ENCODE measurements at regions not wholly inside any gene's neighbourhood (a gene's known extent, or its start where the extent isn't known, plus 50 kb on each side); places are given as distances from the start of the nearest gene placed in this dataset.
"Not testable (repeated sequence)": the region's sequence is repeated elsewhere in the genome, so short reads cannot be mapped to it uniquely, and the experiment has no call there.

DNA sequence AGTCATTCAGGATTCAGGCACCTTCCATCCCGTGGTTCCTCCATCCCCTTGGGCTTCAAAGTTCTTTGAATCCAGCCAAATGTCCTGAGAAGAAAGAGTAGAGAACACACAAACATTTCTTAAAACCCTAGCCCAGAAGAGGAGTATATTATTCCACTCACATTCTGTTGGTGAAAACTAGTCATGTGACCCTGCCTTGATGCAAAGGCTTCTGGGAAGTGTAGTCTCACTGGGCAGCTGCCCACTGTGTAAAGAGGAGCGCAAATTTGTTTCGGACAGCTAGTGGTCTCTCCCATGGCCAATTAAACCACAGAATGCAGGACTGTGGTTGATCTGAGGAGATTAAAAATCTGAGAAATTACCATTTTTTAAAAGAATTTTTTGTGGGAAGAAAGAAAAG is 304.4 kb downstream of the SUCLA2 start:
- DNase-seq (ENCODE audit: low read depth), result no peak

DNA sequence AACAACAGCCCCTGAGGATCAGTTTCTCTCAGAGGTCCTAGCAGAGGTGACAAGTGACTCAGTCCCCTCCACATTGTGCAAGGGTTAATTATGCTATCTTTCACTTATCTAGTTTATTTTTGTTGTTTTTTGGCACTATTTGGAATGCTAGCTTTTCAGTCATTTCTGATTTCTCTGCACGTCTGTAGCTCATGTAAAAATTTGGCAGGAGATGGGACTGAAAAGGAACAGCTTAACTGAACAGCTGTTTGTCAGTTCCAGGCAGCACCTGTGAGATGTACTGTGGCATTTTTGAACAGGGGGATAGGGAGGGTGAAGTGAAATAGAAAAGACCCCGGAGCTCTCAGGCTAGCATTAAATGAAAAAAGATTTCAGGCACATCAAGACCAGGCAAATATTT is 313.5 kb downstream of the SUCLA2 start:
- no peak for DNase-seq (ENCODE audit: low read depth)

DNA sequence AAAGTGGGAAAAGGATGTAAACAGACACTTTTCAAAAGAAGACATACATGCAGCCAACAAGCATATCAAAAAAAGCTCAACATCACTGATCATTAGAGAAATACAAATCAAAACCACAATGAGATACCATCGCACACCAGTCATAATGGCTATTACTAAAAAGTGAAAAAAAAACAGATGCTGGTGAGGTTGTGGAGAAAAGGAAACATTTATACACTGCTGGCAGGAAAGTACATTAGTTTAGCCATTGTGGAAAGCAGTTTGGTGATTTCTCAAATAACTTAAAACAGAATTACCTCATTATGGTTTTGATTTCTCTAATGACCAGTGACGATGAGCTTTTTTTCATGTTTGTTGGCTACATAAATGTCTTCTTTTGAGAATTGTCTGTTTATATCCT is 315.9 kb downstream of the SUCLA2 start:
- DNase-seq (ENCODE audit: low read depth), result not testable (repeated sequence)

DNA sequence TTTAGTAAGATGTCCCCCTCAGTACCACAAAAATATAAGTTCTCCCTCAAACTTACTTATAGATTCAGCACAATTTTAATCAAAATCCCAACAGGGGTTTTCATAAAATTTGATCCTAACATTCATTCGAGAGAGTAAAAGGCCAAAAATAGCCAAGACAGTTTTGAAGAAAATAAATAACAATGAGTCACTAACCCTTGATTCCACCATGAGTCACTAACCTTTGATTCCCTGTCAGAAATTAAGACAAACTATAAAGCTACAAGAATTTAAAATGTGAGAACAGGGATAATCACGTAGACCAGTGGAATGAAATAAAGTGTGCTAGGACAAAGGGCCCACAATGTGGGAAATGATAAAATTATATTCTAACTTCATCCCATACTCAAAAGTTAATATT is 320.3 kb downstream of the SUCLA2 start:
- DNase-seq (ENCODE audit: low read depth), result peak; percentile 36

DNA sequence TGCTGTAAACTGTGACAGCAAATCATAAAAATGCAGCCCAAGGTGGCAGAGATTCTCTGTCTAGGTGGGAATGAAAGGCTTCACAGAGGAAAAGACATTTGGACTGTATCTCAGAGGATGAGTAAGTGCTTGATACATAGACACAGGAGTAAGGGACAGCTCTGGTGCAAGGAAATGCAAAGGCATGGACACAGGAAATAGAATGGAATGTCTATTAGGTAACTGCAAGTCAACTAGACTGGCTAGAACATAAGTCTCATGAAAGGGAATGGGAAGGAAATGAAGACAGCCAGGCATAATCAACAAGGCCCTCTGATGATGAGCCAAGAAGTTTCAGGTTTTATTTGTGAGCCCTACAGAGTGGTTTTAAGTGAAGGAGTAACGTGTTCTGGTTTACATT is 321.7 kb downstream of the SUCLA2 start:
- peak; percentile 10 for DNase-seq (ENCODE audit: low read depth)

DNA sequence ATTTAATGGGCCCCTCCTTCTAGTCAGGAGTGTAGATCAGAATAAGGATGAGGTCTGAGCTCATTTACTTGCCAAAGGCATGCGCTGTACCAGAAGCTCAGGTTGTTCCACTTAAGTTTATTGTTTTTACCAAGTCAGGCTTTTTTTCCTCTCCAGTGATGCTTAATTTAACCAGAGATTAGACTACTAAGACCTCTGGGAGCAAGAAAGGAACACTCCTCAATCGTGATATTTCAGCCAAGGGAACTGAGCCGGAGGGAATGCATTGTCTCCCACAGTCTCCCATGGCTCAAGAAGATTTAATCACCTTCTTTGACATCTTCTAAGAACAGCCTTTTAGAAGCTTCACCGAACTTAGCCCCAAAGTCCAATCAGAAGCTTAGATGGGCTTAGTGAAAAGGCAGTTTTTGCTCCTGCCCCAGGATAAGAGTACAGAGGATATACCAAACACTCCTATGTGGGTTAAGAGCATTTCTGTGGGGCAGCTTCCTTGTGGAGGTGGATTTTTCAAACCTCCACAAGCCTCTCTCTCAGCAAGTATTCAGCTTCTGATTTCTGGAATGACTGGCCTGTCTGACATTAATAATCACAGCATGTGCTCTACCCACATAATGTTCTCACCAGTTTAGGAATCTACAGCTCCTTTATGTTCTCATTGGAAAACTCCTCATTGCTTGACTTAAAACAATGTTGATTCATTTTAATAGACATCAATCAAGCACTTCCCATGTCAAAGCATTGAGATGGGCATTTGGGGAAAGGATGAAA is 322.7 kb downstream of the SUCLA2 start:
- DNase-seq (ENCODE audit: low read depth), result no peak

DNA sequence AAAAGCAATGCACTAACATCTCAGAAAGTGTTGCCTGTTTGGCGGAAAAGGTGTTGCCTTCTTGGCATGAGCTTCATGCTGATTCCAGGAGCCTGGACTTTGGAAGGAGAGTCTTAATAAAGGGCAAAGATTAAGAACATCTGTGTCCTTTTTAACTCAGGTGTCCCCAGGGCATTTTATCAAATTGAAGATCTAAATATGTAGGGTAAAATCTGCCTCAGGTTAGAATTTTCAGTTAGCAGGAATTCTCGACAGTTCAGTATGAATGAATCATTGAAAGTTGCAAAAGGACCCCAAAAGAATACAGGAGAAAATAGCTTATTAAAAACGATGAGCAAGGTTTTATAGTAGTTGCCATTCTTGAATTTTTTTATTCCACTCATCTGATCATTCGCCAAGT is 325.2 kb downstream of the SUCLA2 start:
- DNase-seq (ENCODE audit: low read depth), result no peak

DNA sequence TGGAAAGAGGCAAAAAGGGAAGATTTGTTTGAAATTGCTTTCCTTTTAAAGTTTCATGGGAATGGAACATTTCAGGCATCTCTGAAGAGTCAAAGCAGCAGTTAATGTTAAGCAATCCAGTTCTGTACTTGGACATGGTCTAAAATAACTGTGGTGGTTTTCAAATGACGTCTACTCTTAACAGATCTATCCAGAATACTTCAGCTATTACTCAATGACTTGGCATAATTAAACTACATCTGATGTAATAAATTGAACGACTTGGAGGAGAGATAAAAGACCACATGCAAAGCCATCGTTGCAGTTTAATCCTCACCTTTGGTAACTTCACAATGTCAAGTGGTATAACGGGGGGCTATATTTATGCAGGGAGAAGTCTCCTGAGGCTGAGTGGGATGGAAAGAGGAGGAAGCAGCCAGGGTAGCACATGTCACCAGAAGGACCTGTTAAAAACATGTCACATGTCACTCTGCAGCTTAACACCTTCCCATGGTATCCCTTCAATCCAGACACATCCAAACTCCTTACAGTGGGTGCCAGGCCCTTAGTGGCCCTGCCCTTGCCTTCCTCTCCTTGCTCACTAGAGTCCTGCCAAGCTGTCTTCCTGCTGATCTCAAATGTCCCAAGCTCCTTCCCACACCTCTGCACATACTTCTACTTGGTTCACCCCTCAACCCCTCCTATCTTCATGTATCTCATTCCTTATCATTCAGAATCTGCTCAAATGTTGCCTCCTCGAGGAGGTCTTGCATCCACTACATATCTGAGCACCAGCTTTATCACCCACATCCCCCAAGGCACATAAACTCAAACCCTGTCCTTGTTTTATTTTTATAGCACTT is 327.8 kb downstream of the SUCLA2 start:
- DNase-seq (ENCODE audit: low read depth), result peak; percentile 25

DNA sequence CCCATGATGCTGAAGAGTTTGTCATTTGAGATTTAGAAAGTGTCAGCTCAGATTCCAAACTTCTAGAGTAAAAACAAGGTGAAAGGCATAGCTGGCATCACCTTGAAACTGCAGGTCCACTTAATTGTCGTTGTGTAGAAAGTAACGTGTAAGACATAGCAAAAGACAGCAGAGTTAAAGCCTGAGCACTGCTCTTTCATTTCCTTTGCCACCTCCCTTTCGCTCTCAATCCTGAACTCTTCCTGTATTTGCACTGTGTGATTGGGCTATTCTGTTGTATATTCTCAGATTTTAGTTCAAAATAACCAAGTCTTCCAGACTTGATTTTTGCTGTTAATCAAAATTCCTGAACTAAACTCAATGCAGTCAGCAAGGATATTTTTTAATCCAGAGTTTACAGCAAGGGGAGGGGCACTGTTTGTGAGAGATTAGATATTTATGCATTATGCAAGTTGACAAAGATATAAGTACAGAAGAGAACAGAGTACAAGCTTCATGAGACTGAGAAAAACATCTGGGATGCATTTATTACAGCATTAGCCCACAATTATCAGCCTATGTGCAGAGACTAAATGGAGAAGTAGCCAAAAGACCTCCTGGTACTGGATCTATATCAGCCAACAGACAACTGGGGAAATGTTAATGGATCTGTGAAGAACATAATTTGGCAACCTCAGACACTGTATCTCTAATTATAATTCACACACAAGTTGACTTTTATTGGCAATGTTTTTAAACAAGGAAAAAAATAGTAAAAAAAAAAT is 328.6 kb downstream of the SUCLA2 start:
- no peak for DNase-seq (ENCODE audit: low read depth)

DNA sequence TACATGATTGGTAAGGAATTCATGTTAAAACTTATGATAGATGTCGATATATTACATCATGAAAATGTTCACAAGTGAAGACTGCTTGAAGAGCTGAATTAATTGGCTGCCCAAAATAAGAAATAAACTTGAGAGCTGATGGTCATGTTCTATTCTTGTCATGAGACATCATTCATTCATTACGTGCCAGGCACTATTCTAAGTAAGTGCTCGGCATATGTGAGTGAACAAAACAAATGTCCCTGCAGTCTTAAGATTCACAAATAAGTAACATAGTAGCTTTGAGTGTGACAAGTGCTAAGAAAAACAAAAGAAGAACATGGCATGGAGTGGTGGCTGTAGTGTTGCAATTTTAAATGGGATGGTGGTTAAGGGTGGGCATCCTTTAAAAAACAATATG is 329.3 kb downstream of the SUCLA2 start:
- DNase-seq (ENCODE audit: low read depth), result no peak

DNA sequence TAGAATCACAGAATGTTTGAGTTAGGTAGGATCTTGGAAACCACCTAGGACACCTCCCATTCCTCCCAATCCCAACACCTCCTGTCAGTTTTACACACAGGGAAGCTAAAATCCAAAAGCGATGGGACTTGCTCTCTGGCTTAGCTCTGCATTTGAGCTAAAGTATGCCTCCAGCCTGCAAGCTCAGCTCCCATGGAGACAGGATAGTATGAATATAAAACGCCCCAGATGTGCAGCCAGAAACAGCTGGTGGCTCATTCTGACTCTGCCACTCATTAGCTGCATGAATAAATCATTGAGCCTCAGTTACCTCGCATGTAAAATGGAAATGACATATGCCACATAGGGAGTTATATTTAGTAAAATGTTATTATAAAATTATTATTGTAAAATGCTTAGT is 336.0 kb downstream of the SUCLA2 start:
- no peak for DNase-seq (ENCODE audit: low read depth)

DNA sequence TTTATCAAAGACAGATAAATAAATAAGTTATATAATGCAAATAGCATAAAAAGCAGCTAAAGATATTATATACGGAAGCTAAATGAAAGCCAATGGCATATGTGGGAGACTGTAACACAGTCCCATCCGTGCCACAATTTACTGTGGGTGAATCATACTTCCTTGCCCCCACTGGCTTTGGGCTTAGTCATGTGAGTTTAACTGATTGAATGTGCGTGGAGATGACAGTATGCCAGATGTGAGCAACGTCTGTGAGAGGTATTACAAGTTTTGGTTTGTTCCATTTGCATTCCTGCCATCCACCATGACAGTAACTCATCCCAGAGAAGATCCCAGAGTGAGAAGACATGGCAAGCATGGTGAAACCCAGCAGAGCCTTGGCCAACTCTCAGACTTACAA is 340.0 kb downstream of the SUCLA2 start:
- no peak for DNase-seq (ENCODE audit: low read depth)

DNA sequence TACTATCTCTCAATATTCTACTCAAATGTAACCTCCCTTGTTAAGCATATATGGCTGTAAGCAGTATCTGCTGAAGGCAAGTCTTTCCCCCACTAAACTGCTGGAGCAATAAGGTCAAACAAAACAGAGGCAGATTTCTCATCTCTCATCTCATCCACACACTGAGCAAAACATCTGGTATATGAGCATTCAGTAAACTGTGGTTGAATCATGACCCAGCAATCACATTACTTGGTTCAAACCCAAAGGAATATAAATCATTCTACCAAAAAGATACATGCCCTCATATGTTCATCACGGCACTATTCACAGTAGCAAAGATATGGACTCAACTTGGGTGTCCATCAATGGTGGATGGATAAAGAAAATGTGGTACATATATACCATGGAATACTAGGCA is 344.4 kb downstream of the SUCLA2 start:
- DNase-seq (ENCODE audit: low read depth), result no peak

DNA sequence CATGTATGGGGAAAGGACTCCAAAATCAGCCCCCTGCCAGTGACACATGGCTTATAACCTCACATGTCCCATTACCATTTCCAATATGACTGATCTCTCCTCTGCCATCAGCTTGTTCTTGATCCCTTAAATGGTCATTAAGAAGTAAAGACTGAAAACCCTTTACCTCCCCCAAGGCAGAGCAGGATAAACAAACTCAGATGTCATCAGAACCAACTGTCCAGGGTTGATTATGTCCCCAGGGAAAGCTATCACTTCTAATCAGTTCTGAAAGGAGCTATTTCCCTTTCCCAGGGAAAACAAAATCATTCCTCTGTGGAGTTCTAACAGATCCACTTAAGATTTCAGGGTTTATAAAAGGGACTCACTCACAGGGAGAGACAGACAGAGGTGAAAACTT is 350.9 kb downstream of the SUCLA2 start:
- DNase-seq (ENCODE audit: low read depth), result no peak

DNA sequence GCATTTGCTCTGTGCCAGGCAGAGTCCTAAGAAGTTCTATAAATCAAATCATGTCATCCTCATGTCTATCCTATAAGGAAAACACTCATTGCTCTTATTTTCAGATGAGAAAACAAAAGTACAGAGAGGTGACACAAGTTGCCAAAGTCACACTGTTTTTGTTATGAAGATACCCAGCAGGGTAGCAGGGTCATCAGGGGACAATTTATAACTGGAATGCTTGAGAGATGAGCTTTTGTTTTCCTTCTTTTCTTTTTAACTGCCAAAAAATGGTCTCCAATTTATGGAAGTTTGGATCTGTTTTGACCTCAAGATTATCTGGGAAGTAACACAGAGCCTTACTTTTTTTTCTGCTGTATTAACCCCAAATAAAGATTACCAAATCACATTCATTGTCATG is 354.1 kb downstream of the SUCLA2 start:
- DNase-seq (ENCODE audit: low read depth), result no peak

DNA sequence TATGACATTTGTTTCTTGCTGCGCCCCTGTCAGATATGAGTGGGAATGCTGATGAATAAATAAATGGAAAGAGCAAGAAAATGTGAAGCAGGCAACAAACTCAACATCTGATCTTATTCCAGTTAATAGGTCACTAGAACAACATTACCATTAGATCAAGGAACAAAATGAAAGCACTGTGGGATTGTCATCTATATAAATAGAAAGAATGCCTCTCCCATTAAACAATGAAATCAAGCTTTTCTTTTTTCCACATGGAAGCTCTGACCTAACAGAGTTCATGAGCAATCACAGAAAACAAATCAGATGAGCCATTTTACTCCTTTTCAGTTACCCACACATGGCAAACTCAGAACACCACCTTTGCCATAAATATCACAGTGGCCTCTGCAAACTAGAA is 354.8 kb downstream of the SUCLA2 start:
- DNase-seq (ENCODE audit: low read depth), result no peak

DNA sequence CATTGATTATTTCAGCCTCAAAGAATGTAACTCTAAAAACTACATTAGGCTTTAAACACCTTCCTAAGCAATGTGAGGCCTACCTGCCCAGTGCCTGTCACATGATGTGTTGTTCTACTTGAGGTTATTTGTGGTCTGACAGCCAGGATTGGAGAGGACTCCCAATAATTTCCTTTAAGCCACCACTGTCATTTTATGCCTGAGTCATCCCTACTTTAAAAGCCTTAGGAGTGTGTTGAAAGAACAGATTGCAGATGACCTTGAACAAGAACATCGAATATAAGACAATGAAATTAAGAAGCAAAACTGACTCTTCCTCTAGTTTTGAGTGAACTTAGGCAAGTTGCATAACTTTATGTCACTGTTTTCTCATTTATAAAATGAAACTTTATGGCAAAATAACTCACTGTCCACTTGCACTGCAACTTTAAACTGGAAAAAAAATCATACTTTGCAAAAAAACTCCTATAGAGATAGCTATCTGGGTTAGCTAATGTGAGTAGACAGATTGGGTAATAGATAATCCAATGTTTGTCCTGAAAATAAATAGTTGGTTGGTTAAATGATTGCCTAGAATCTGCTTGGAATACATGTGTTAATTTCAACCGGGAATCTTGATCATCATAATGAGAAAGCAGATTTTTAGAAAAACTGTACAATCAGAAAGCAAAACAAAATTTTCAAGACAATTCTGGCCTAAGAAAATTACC is 361.2 kb downstream of the SUCLA2 start:
- DNase-seq (ENCODE audit: low read depth), result no peak

DNA sequence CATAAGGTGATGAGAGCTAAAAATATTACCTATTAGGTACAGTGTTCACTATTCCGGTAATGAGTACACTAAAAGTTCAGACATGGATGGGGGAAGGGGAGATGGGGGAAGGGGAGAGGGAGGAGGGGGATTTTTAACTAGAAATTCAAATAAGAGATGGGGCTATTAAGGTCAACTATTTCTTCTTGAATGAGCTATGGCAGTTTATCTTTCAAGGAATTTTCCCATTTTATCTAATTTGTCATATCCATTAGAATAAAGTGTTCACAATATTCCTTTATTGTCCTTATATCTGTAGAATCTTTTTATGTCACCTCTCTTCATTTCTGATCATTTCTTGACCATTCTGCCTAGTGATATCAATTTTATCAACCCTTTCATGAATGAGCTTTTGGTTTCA is 362.4 kb downstream of the SUCLA2 start:
- no peak for DNase-seq (ENCODE audit: low read depth)

DNA sequence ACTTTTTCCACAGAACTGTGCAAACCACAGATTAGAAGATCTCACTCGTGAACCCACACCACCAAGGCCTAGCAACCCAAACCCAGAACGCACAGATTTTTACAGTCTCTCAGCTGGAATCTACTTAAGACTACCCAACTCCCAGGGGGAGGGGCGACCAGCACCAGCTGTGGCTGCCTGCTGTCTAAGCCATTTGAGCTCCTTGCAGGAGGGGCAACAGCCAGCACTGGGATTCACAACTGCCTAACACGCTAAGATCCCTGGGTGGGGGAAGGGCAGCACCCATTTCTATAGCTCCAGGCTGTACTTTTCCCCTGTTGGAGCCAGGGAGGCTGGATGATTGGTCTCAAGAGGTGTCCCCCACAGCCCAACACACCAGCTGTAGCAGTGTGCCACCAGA is 368.8 kb downstream of the SUCLA2 start:
- DNase-seq (ENCODE audit: low read depth), result no peak

DNA sequence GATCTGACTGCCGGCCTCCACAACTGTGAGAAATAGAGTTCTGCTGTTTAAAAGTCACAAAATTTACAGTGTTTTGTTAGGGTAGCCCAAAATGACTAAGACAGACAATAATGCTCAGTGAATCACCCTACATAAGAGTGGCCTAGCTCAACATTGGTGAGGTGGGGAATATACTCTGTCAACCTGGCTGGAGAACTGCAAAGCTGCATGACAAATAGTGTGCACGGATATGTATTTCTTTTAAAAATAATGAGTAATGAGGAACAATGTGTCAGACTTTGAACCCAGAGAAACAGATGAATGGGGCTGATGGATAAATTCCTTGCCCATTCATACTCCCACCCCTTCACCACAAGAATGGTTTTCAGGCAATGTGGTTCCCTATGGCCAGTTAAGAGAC is 372.4 kb downstream of the SUCLA2 start:
- no peak for DNase-seq (ENCODE audit: low read depth)

DNA sequence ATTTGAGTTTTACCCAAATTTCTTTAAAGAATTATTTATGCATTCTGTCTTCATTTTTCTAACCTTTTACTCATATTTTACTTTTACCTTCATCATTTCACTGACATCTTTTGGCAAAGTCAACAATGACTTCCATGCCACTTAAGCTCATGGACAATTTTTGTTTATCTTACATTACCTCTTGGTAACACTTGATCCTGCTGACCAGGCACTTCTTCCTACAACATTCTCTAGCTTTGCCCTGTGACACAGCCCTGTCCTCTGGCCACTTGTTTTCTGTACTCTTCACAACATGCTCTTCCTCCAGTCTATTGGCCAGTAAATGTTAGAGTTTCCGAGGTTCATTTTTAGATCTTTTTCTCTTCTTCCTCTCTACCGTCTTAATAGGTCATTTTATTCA is 377.2 kb downstream of the SUCLA2 start:
- no peak for DNase-seq (ENCODE audit: low read depth)

DNA sequence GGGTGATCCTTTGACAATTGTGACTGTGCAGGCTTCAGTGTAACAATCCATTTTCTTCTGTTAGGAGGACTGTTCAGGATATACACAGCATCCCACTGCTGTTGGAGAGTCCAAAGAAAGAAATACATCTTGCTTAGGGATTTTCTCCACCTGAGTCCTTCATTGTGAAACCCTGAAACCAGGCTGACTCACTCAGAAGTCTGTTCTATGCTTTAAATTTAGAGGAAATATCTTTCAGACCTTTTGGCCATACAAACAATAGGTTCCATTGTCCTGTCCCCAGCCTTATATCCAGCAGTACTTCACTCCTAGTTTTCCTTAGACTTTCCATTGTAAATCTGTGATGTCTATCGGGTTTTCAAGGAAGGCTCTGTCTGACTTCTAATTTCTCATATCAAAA is 379.1 kb downstream of the SUCLA2 start:
- no peak for DNase-seq (ENCODE audit: low read depth)
